Mammary epithelial cell (primary cell): ENCODE measurements at regions not wholly inside any gene's neighbourhood (a gene's known extent, or its start where the extent isn't known, plus 50 kb on each side); places are given as distances from the start of the nearest gene placed in this dataset.

Source experiments
- EZH2 ChIP-seq: IDR thresholded peaks from 2 replicates; pipeline ENCODE4 v1.6.1; 2012; ENCODE audit warnings: low read length, inconsistent platforms, borderline replicate concordance
- TF ChIP-seq, protein P1 (sequence below), 2 donors: IDR thresholded peaks in 1 of 2; conservative IDR thresholded peaks in 1 of 2; 2 replicates each; pipeline ENCODE4 v1.5.1; 2011 to 2012; ENCODE audit warnings: inconsistent platforms in 2 of 2, low read length in 2 of 2, mild to moderate bottlenecking in 2 of 2, control low read depth in 1 of 2, low read depth in 1 of 2; ENCODE audit not compliant: insufficient read depth in 1 of 2; ENCODE audit errors: extremely low read depth in 1 of 2

DNA sequence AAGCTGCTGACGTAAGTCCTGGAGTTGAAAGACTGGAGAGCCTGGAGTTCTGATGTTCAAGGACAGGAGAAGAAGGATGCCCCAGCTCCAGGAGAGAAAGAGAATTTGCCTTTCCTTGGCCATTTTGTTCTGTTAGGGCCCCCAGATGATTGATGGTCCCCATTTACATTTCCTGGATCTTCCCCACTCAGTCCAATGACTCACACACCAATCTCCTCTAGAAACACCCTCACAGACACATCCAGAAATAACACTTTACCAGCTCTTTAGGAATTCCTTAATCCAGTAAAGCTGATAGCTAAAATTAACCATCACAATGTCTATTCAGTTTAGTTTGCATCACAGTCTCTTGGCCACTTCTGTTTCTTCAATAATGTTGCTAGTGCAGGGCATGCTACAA is 260.2 kb upstream of the IRAK1BP1 start:
- no peak for TF ChIP-seq EZH2
- TF ChIP-seq, protein P1, sequence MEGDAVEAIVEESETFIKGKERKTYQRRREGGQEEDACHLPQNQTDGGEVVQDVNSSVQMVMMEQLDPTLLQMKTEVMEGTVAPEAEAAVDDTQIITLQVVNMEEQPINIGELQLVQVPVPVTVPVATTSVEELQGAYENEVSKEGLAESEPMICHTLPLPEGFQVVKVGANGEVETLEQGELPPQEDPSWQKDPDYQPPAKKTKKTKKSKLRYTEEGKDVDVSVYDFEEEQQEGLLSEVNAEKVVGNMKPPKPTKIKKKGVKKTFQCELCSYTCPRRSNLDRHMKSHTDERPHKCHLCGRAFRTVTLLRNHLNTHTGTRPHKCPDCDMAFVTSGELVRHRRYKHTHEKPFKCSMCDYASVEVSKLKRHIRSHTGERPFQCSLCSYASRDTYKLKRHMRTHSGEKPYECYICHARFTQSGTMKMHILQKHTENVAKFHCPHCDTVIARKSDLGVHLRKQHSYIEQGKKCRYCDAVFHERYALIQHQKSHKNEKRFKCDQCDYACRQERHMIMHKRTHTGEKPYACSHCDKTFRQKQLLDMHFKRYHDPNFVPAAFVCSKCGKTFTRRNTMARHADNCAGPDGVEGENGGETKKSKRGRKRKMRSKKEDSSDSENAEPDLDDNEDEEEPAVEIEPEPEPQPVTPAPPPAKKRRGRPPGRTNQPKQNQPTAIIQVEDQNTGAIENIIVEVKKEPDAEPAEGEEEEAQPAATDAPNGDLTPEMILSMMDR (conservative IDR thresholded peaks at IDR 0.05 in 1 of 2, IDR thresholded peaks at IDR 0.05 in 1 of 2; ENCODE audit: extremely low read depth in 1 of 2, insufficient read depth in 1 of 2, low read depth in 1 of 2, low read length in 2 of 2): no peak
